BE2C (cell line): ENCODE measurements at regions not wholly inside any gene's neighbourhood (a gene's known extent, or its start where the extent isn't known, plus 50 kb on each side); places are given as distances from the start of the nearest gene placed in this dataset.

Experiments used
- DNase-seq: peaks from one replicate; pipeline ENCODE4 v3.0.0-alpha.2; 2020
- H3K27me3 ChIP-seq: fragments of 250-450 bp; sonication (Bioruptor Pico); 2 replicates; pipeline ENCODE4 v1.5.1; 2020; ENCODE audit warnings: mild to moderate bottlenecking
- H3K36me3 ChIP-seq: fragments of 250-450 bp; sonication (Bioruptor Pico); 2 replicates; pipeline ENCODE4 v1.5.1; 2020; ENCODE audit warnings: mild to moderate bottlenecking
- H3K4me1 ChIP-seq: fragments of 250-450 bp; sonication (Bioruptor Pico); 2 replicates; pipeline ENCODE4 v1.5.1; 2020
- H3K4me3 ChIP-seq: 2 replicates; pipeline ENCODE4 v1.5.1; 2011; ENCODE audit warnings: low read depth, low read length
- H3K9me3 ChIP-seq: fragments of 250-450 bp; sonication (Bioruptor Pico); 2 replicates; pipeline ENCODE4 v1.5.1; 2020
- CTCF ChIP-seq: IDR thresholded peaks from 2 replicates; pipeline ENCODE4 v1.5.1; 2012; ENCODE audit warnings: mild to moderate bottlenecking, low read depth, low read length

- peak; percentile 14 for DNase-seq
- Histone ChIP-seq H3K27me3 (no peaks in the 10 kb centered on the region), H3K4me3 (no peak overlapping the region), H3K36me3 (no peaks in the 10 kb centered on the region), H3K4me1 (peaks cover 10% of the 10 kb centered on the region; the same call in 1 of the 2 replicates), H3K9me3 (no peaks in the 10 kb centered on the region)
- TF ChIP-seq CTCF = no peak
These were observed 795.9 kb downstream of the EPHA7 start for GRCh38 chr6:92623431-92623830.

GRCh38 chr6:92617721-92618120, 801.6 kb downstream of the EPHA7 start:
- no peaks in the 10 kb centered on the region for H3K9me3 ChIP-seq
- H3K4me3 ChIP-seq = no peak overlapping the region
- no peaks in the 10 kb centered on the region for H3K27me3 ChIP-seq
- TF ChIP-seq CTCF = no peak
- DNase-seq = no peak
- H3K36me3 ChIP-seq = no peaks in the 10 kb centered on the region
- peaks cover 10% of the 10 kb centered on the region; the same call in 1 of the 2 replicates for H3K4me1 ChIP-seq

GRCh38 chr6:92608751-92609150, 810.6 kb downstream of the EPHA7 start:
- Histone ChIP-seq H3K36me3 (no peaks in the 10 kb centered on the region), H3K9me3 (no peaks in the 10 kb centered on the region), H3K4me3 (no peak overlapping the region), H3K4me1 (no peaks in the 10 kb centered on the region), H3K27me3 (no peaks in the 10 kb centered on the region)
- no peak for DNase-seq
- TF ChIP-seq CTCF = no peak

- H3K27me3 ChIP-seq = no peaks in the 10 kb centered on the region
- no peak overlapping the region for H3K4me3 ChIP-seq
- no peaks in the 10 kb centered on the region for H3K36me3 ChIP-seq
- no peak for TF ChIP-seq CTCF
- H3K4me1 ChIP-seq = peaks cover 8% of the 10 kb centered on the region; the same call in 1 of the 2 replicates
- DNase-seq = no peak
- no peaks in the 10 kb centered on the region for H3K9me3 ChIP-seq
These were observed 826.2 kb downstream of the EPHA7 start for GRCh38 chr6:92593201-92593600.

- Histone ChIP-seq H3K4me3 (no peak overlapping the region), H3K9me3 (no peaks in the 10 kb centered on the region), H3K36me3 (no peaks in the 10 kb centered on the region), H3K4me1 (peaks cover 16% of the 10 kb centered on the region), H3K27me3 (no peaks in the 10 kb centered on the region)
- no peak for TF ChIP-seq CTCF
- DNase-seq = no peak
These were observed 829.4 kb downstream of the EPHA7 start for GRCh38 chr6:92589996-92590395.

GRCh38 chr6:92588148-92588547, 831.2 kb downstream of the EPHA7 start:
- H3K9me3 ChIP-seq = no peaks in the 10 kb centered on the region
- H3K36me3 ChIP-seq = no peaks in the 10 kb centered on the region
- H3K4me1 ChIP-seq = peaks cover 14% of the 10 kb centered on the region
- H3K27me3 ChIP-seq = no peaks in the 10 kb centered on the region
- TF ChIP-seq CTCF = no peak
- DNase-seq = no peak
- H3K4me3 ChIP-seq = no peak overlapping the region
